ENCODE measurements at regions not wholly inside any gene's neighbourhood (a gene's known extent, or its start where the extent isn't known, plus 50 kb on each side); places are given as distances from the start of the nearest gene placed in this dataset.

DNA sequence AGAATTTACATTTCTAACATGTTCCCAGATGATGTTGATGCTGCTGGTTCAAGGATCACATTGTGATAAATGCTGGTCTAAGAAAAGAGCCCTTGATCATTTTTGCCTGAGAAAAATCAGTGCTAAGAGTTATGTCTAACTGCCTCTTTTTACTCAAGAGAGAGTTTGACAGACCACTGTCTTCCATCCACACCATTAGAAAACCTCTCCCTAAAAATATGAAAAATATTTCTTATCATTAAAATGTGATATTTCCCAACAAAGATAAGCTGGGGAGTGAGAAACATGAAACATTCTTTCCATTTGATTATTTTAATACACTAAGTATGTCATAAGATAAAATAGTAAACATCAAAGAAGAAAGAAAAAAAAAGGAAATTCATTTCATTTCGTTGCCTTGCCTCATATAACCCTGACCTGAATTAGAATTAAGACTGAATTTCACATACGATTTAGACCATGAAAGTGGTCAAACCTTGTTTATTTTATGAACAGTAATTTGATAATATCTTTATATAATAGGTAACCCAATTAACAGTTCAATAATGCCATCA, 471.8 kb upstream of the ARHGEF26 start:
- 55% methylated on average over 2 of the region's 2 CpGs for WGBS
- no peak for DNase-seq (ENCODE audit: extremely low spot score)
- H3K27ac ChIP-seq (ENCODE audit: low read depth): no peak overlapping the region
- no peaks in the 10 kb centered on the region for H3K4me1 ChIP-seq (ENCODE audit: insufficient read depth)
- no peaks in the 10 kb centered on the region for H3K36me3 ChIP-seq (ENCODE audit: insufficient read depth)
- H3K4me3 ChIP-seq (ENCODE audit: low read depth, low read length): no peak overlapping the region

DNA sequence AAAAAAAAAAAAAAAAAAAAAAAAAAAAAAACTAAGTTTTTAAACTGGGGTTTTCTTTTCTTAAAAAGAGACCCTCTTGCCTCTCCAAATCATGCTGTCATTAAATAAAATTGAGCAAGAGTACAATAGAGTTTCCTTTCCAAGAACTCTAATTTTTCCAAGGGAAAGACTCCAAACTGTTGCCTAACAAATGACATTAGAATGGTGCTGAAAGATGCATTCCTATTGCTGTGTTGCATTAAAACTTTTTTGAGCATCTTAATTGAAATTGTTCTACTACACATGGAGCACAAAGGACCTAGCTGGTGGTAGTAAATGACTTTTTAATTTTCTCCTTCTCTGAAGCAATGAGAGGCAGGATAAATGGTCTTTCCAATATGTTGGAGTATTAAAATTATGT, 469.1 kb upstream of the ARHGEF26 start:
- Histone ChIP-seq H3K4me1 (ENCODE audit: insufficient read depth) (no peaks in the 10 kb centered on the region), H3K4me3 (ENCODE audit: low read depth, low read length) (no peak overlapping the region), H3K27ac (ENCODE audit: low read depth) (no peak overlapping the region), H3K36me3 (ENCODE audit: insufficient read depth) (no peaks in the 10 kb centered on the region)
- DNase-seq (ENCODE audit: extremely low spot score): no peak

DNA sequence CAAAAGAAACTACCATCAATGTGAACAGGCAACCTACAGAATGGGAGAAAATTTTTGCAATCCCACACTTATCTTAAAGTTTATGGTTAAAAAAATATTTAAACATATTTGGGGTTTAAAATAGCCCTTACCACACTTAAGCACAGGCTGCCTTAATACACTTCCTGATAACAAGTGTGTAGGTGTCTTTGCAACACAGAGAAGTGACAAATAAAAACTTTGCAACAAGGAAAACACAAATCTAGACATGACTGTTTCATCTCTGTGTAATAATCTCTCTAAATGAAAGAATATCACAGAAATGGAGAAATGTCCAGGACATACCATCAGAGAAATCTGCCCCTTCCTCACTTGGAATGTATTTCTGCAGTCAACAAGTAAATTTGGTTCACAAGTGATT, 464.1 kb upstream of the ARHGEF26 start:
- H3K4me1 ChIP-seq (ENCODE audit: insufficient read depth): no peaks in the 10 kb centered on the region
- H3K27ac ChIP-seq (ENCODE audit: low read depth): no peak overlapping the region
- H3K36me3 ChIP-seq (ENCODE audit: insufficient read depth): no peaks in the 10 kb centered on the region
- no peak for DNase-seq (ENCODE audit: extremely low spot score)
- no peak overlapping the region for H3K4me3 ChIP-seq (ENCODE audit: low read depth, low read length)

DNA sequence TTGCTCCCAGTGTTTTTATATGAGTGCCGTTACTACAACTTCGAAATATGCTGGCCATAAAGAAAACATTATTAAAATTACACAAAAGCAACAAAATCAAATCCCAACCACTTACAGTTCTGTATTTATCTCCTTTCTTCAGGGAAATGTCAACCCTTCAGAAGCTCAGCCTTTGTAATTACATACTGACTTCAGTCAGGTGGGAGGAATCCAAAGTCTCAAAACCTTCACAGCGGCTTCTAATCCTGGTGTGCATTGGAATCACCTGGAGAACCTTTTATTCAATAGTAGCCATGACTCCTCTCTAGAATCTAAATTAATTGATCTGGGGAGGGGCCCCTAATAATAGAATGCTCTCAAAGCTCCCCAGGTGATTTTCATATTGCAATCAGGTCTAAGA, 463.7 kb upstream of the ARHGEF26 start:
- WGBS: 96% methylated on average over 3 of the region's 3 CpGs
- no peaks in the 10 kb centered on the region for H3K36me3 ChIP-seq (ENCODE audit: insufficient read depth)
- H3K4me1 ChIP-seq (ENCODE audit: insufficient read depth): no peaks in the 10 kb centered on the region
- no peak overlapping the region for H3K4me3 ChIP-seq (ENCODE audit: low read depth, low read length)
- DNase-seq (ENCODE audit: extremely low spot score): no peak
- no peak overlapping the region for H3K27ac ChIP-seq (ENCODE audit: low read depth)

DNA sequence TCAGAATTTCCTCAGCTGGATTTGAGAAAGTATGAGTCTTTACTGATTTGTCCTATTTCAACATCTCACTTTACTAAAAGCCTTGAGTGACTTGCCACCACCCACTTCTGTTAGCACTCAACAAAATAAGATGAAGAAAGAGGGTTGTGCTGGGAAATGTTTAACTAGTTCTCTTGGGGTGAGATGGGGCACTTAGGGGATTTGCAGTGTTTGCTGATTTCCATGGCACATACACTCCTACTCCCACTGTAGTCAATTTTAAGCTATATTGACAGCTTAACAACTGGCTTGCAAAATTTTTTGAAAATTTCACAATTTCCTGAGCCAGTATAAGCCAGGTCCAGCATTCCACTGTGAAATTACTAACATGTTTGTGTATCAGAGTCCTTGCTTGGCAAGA, 463.1 kb upstream of the ARHGEF26 start:
- DNase-seq (ENCODE audit: extremely low spot score): no peak
- no peak overlapping the region for H3K4me3 ChIP-seq (ENCODE audit: low read depth, low read length)
- no peaks in the 10 kb centered on the region for H3K36me3 ChIP-seq (ENCODE audit: insufficient read depth)
- no peak overlapping the region for H3K27ac ChIP-seq (ENCODE audit: low read depth)
- H3K4me1 ChIP-seq (ENCODE audit: insufficient read depth): no peaks in the 10 kb centered on the region

DNA sequence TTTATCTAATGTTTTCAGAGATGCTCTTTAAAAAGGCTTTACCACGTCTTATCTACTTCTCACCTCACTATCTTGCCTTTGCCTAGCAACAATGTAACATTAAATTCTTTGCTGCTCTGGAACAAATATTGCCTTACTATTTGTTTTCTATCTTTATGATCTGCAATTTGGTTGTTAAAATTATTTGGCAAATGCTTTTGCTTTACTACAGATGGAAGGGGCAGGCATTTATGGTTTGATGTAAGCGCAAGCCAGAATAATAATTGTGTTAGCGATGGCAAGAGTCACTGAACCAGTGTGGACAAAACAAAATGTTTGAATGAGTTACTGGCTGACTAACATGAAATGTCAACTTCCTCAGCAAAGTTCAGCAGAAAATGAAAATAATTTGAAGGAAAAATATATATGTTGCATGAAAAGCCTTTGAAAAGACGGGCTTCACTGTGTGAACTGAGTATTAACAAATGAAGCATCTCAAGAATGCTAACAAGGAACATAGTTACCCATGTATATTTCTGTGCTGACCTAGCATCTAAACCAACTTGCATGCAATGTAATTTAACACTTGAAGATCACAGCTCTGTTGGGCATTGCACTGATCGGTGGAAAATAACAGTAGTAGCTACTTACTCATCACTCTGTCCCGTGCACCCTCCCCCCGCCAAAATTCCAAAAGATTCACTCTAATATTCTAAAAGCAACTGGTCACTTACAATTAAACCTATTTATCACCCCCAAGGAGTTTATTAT, 454.0 kb upstream of the ARHGEF26 start:
- Histone ChIP-seq H3K36me3 (ENCODE audit: insufficient read depth) (no peaks in the 10 kb centered on the region), H3K4me1 (ENCODE audit: insufficient read depth) (no peaks in the 10 kb centered on the region), H3K27ac (ENCODE audit: low read depth) (no peak overlapping the region), H3K4me3 (ENCODE audit: low read depth, low read length) (no peak overlapping the region)
- WGBS: 45% methylated on average over 7 of the region's 7 CpGs
- DNase-seq (ENCODE audit: extremely low spot score): no peak

DNA sequence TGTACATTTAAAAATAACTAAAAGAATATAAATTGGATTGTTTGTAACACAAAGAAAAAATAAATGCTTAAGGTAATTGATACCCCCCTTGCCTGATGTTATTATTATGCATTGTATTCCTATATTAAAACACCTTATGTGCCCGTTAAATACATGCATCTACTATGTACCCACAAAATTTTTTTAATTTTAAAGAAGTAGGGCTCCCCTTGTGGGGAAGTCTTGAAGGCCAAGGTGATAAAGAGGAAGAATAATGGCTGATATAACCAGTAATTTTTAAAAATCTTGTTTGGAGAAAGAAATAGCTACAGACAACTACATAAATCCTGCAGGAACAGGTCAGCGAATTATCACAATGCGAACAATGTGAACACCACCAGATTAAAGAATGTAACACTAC, 451.7 kb upstream of the ARHGEF26 start:
- 95% methylated on average over 3 of the region's 3 CpGs for WGBS
- no peak overlapping the region for H3K4me3 ChIP-seq (ENCODE audit: low read depth, low read length)
- H3K36me3 ChIP-seq (ENCODE audit: insufficient read depth): no peaks in the 10 kb centered on the region
- no peaks in the 10 kb centered on the region for H3K4me1 ChIP-seq (ENCODE audit: insufficient read depth)
- no peak overlapping the region for H3K27ac ChIP-seq (ENCODE audit: low read depth)
- DNase-seq (ENCODE audit: extremely low spot score): no peak

DNA sequence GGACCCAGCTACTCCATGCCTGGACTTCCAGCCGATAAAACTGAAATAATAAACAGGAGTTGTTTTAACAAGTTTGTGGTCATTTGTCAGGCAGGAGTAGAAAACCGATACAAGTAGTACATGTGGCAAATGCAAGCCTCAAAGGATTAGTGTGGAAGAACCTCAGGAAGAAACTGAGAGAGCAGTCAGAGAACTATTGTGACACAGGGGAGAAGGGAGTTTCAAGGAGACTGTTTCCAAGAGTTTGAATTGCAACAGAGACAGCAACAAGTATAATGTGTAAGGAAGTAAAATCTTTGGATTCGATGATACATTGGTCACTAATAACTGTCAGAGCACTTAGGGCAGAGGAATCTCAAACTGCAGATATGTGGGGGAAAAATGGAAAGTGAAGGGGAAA, 450.6 kb upstream of the ARHGEF26 start:
- H3K27ac ChIP-seq (ENCODE audit: low read depth): no peak overlapping the region
- DNase-seq (ENCODE audit: extremely low spot score): no peak
- no peaks in the 10 kb centered on the region for H3K36me3 ChIP-seq (ENCODE audit: insufficient read depth)
- no peak overlapping the region for H3K4me3 ChIP-seq (ENCODE audit: low read depth, low read length)
- 75% methylated on average over 3 of the region's 3 CpGs for WGBS
- H3K4me1 ChIP-seq (ENCODE audit: insufficient read depth): no peaks in the 10 kb centered on the region

DNA sequence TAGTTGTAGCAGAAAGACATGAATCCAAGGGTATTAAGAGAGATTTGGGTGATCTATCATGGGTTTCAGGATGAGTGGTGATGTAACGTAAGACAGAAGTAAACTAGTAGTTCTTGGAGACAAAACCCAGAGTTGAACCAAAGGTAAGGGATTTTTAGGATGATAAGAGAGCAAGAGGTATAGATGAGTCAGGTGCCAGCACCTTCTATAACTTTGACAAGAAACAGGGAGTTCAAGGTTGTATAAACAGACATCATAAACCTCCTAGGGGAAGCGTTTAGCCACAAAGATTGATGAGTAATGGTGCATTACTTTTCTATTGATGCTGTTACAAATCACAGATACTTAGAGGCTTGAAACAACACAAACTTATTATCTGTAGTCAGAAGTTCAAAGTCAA, 447.3 kb upstream of the ARHGEF26 start:
- Histone ChIP-seq H3K4me3 (ENCODE audit: low read depth, low read length) (no peak overlapping the region), H3K36me3 (ENCODE audit: insufficient read depth) (no peaks in the 10 kb centered on the region), H3K4me1 (ENCODE audit: insufficient read depth) (no peaks in the 10 kb centered on the region), H3K27ac (ENCODE audit: low read depth) (no peak overlapping the region)
- 77% methylated on average over 2 of the region's 2 CpGs for WGBS
- no peak for DNase-seq (ENCODE audit: extremely low spot score)

DNA sequence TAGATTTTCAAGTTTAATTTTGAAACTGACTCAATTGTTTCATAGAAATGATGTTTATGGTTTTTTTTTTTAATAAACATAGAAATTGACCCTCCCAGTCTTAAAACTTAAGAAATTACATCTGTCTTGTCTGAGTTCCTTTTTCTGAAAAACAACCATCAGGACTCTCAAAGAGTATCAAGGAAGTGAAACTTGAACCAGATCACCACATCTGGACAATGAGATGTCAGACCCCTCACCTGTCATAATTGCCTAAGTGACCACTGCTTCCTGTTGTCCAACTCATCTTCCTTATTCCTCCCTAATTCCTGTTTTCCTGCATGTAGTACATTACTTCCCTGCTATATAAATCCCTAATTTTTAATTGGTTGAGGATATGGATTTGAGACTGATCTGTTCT, 441.5 kb upstream of the ARHGEF26 start:
- DNase-seq (ENCODE audit: extremely low spot score): no peak
- no peaks in the 10 kb centered on the region for H3K36me3 ChIP-seq (ENCODE audit: insufficient read depth)
- no peak overlapping the region for H3K27ac ChIP-seq (ENCODE audit: low read depth)
- no peaks in the 10 kb centered on the region for H3K4me1 ChIP-seq (ENCODE audit: insufficient read depth)
- no peak overlapping the region for H3K4me3 ChIP-seq (ENCODE audit: low read depth, low read length)

DNA sequence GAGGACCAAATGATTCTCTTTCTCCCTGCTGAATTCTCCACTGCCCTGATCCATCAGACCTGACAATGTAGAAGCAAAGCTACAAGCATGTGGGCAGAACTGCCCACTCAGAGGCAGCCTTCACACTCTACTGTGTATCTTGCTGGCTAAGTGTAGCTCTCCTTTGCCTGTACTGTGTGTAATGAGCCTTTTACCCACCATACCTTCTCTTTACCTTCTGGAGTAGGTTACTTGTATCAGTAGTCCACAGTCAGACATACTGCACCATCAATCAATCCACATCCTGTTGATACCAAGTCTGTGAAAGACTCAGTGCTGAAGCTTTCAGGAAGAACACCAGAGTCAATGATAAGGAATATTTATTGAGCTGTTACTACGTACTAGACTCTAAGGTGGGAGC, 440.7 kb upstream of the ARHGEF26 start:
- H3K4me3 ChIP-seq (ENCODE audit: low read depth, low read length): no peak overlapping the region
- H3K27ac ChIP-seq (ENCODE audit: low read depth): no peak overlapping the region
- no peak for DNase-seq (ENCODE audit: extremely low spot score)
- no peaks in the 10 kb centered on the region for H3K4me1 ChIP-seq (ENCODE audit: insufficient read depth)
- WGBS: 91% methylated on average over 1 of the region's 1 CpG
- no peaks in the 10 kb centered on the region for H3K36me3 ChIP-seq (ENCODE audit: insufficient read depth)

DNA sequence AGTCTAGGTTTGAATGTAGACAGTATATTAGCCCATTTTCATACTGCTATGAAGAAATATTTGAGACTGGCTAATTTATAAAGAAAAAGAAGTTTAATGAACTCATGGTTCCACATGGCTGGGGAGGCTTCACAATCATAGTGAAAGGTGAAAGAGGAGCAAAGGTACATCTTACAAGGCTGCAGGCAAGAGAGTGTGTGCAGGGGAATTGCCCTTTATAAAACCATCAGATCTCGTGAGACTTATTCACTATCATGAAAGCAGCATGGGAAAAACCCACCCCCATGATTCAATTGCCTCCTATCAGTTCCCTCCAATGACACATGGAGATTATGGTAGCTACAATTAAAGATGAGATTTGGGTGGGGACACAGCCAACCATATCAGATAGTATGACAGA, 440.1 kb upstream of the ARHGEF26 start:
- Histone ChIP-seq H3K4me1 (ENCODE audit: insufficient read depth) (no peaks in the 10 kb centered on the region), H3K36me3 (ENCODE audit: insufficient read depth) (no peaks in the 10 kb centered on the region), H3K4me3 (ENCODE audit: low read depth, low read length) (no peak overlapping the region), H3K27ac (ENCODE audit: low read depth) (no peak overlapping the region)
- no peak for DNase-seq (ENCODE audit: extremely low spot score)
- 94% methylated on average over 1 of the region's 1 CpG for WGBS

DNA sequence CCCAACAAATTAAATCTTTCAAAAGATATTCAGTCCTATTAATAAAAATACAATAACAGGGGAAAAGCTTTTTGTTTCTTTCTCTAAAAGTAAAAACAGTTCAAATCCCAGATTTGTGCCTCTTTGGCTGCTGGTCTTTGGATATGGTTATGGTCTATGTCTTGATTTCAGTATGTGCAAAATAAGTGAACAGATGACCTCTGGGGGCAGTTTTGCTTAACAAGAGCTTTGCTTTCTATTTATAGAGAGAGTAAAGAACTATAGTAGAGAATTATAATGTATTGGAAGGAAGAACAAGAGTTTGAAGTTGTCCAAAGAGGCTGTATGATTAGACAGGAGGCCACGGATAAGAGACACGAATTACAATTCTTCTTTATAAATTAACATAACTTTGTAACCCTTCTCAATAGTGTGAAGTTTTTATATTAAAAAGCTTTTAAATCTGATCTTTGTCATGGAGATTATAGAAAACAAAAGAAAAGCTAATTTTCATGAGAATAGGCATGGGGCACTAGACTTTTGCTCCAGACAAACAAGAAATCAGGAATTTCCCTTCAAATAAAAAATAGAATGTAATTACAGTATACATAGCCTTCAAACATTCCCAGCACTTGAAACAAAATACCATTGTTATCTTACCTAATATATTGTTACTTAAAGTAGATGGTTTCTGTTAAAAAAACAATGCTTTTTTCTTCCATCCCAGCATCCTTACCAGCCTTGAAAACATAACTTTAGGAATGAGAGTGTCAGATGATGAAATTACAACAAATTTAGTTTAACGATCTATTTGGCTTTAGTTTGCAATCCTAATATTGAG, 432.7 kb upstream of the ARHGEF26 start:
- H3K4me3 ChIP-seq (ENCODE audit: low read depth, low read length): no peak overlapping the region
- DNase-seq (ENCODE audit: extremely low spot score): no peak
- H3K27ac ChIP-seq (ENCODE audit: low read depth): no peak overlapping the region
- H3K36me3 ChIP-seq (ENCODE audit: insufficient read depth): no peaks in the 10 kb centered on the region
- 84% methylated on average over 3 of the region's 3 CpGs for WGBS
- no peaks in the 10 kb centered on the region for H3K4me1 ChIP-seq (ENCODE audit: insufficient read depth)

DNA sequence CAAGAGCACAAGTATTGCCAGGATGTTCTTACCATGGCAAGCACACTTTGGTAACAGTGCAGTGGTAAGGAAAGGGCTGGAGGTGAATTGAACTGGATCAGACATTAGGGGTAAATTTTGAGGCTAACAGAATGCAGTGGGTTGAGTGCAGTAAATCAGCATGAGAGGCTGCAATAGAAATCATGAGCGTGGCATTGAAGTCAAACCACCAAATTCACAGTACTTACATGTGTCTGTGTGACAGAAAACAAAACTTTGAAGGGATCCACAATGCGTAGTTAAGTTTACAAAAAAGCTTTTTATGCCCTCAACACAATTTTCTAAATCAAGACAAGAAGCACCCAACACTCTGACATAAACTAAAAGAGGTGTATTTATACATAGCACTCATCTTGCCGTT, 428.0 kb upstream of the ARHGEF26 start:
- Histone ChIP-seq H3K36me3 (ENCODE audit: insufficient read depth) (no peaks in the 10 kb centered on the region), H3K4me1 (ENCODE audit: insufficient read depth) (no peaks in the 10 kb centered on the region), H3K4me3 (ENCODE audit: low read depth, low read length) (no peak overlapping the region), H3K27ac (ENCODE audit: low read depth) (no peak overlapping the region)
- DNase-seq (ENCODE audit: extremely low spot score): no peak
- 84% methylated on average over 3 of the region's 3 CpGs for whole genome bisulfite sequencing

All from urinary bladder (tissue), 3 donors.